IPS-18a (cell line): ENCODE measurements at regions not wholly inside any gene's neighbourhood (a gene's known extent, or its start where the extent isn't known, plus 50 kb on each side); places are given as distances from the start of the nearest gene placed in this dataset.
"Not testable (repeated sequence)": the region's sequence is repeated elsewhere in the genome, so short reads cannot be mapped to it uniquely, and the experiment has no call there.

Source experiments
- H3K27ac ChIP-seq: one replicate; pipeline ENCODE4 v1.5.1; 2013; ENCODE audit warnings: low read length
- H3K27me3 ChIP-seq: one replicate; pipeline ENCODE4 v1.6.1; 2013; ENCODE audit warnings: mild to moderate bottlenecking, low read length; ENCODE audit not compliant: control insufficient read depth, insufficient read depth
- H3K36me3 ChIP-seq: one replicate; pipeline ENCODE4 v1.6.1; 2013; ENCODE audit warnings: low read depth, low read length; ENCODE audit not compliant: control insufficient read depth
- H3K4me1 ChIP-seq: one replicate; pipeline ENCODE4 v1.6.1; 2013; ENCODE audit warnings: low read depth, low read length; ENCODE audit not compliant: control insufficient read depth
- H3K4me3 ChIP-seq: one replicate; pipeline ENCODE4 v1.5.1; 2013; ENCODE audit warnings: low read length
- H3K9ac ChIP-seq: one replicate; pipeline ENCODE4 v1.6.1; 2013; ENCODE audit warnings: mild to moderate bottlenecking, low read length, moderate library complexity
- H3K9me3 ChIP-seq: one replicate; pipeline ENCODE4 v1.6.1; 2013; ENCODE audit warnings: low read depth, low read length; ENCODE audit not compliant: control insufficient read depth

GRCh38 chr20:54985091-54985490 is 509.7 kb downstream of the DOK5 start:
- H3K9me3 ChIP-seq = no peaks in the 10 kb centered on the region
- H3K27me3 ChIP-seq = no peaks in the 10 kb centered on the region
- no peak overlapping the region for H3K4me3 ChIP-seq
- no peaks in the 10 kb centered on the region for H3K36me3 ChIP-seq
- no peak overlapping the region for H3K27ac ChIP-seq
- no peak overlapping the region for H3K9ac ChIP-seq
- no peaks in the 10 kb centered on the region for H3K4me1 ChIP-seq

DNA sequence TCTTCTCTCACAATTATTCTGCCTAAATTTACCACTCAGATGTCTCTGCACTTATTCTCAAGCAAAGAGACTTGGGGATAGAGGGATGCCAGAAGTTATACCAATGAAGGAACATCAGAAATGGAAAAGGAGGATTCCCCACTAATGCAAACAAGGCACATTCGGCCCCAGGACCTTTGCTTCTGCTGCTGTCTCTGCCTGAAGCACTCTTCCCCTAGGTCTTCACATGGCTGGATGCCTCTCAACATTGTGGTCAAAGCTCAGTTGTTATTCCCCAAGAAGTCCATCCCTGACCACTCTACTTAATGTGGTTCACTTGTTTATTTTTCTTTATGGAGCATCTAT is 508.7 kb downstream of the DOK5 start:
- no peaks in the 10 kb centered on the region for H3K4me1 ChIP-seq
- no peaks in the 10 kb centered on the region for H3K27me3 ChIP-seq
- no peak overlapping the region for H3K27ac ChIP-seq
- H3K36me3 ChIP-seq = no peaks in the 10 kb centered on the region
- no peak overlapping the region for H3K9ac ChIP-seq
- no peak overlapping the region for H3K4me3 ChIP-seq
- no peaks in the 10 kb centered on the region for H3K9me3 ChIP-seq

DNA sequence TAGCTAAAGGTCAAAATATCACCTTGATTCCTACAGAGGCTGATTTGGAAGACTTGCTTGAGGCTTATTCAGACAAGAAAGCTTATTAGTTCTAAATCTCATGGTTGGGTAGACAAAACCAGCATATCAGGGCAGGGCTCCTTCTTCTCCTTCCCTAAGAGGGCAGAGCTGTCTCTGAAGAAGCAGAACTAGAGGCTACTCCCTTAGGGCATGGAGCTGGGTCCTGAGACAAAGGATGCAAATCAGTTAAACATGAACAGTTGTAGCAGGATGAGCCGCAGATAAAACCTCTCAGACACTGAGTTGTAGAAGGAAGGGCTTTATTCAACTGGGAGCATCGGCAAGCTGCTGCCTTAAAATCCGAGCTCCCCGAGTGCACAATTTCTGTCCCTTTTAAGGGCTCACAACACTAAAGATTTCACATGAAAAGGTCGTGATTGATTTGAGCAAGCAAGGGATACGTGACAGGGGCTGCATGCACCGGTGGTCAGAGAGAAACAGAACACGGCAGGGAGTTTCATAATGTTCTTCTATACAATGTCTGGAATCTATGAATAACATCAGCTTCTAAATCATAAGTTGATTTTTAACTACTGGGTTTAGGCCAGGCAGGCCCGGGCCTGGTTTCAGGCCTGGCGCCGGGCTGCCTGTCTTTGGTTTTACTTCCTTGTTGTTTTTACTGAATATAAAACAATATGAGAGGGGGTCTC is 508.2 kb downstream of the DOK5 start:
- H3K27me3 ChIP-seq, H3K4me1 ChIP-seq, H3K4me3 ChIP-seq, H3K9me3 ChIP-seq, H3K27ac ChIP-seq, H3K9ac ChIP-seq, H3K36me3 ChIP-seq: not testable (repeated sequence)

DNA sequence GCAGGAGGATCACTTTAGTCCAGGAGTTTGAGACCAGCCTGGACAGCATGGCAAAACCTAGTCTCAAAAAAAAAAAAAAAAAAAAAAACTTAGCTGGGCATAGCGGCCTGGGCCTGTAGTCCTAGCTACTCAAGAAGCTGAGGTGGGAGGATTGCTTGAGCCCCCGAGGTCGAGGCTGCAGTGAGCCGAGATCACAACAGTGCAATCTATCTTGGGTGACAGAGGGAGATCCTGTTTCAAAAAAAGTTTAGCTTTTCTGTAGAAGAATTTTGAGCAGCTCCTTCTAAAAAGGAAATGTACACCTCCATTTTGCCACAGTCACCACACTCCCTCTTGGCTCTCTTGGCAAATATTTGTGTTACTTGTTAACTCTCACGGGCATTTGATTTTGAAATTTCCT is 505.8 kb downstream of the DOK5 start:
- Histone ChIP-seq H3K27ac (no peak overlapping the region), H3K36me3 (no peaks in the 10 kb centered on the region), H3K9me3 (no peaks in the 10 kb centered on the region), H3K27me3 (no peaks in the 10 kb centered on the region), H3K4me1 (no peaks in the 10 kb centered on the region), H3K9ac (no peak overlapping the region), H3K4me3 (no peak overlapping the region)

GRCh38 chr20:54980103-54980960 is 504.9 kb downstream of the DOK5 start:
- no peaks in the 10 kb centered on the region for H3K9me3 ChIP-seq
- no peak overlapping the region for H3K27ac ChIP-seq
- no peak overlapping the region for H3K4me3 ChIP-seq
- H3K27me3 ChIP-seq = no peaks in the 10 kb centered on the region
- no peak overlapping the region for H3K9ac ChIP-seq
- no peaks in the 10 kb centered on the region for H3K4me1 ChIP-seq
- H3K36me3 ChIP-seq = no peaks in the 10 kb centered on the region

GRCh38 chr20:54950304-54950703 is 474.9 kb downstream of the DOK5 start:
- no peaks in the 10 kb centered on the region for H3K4me1 ChIP-seq
- H3K9ac ChIP-seq = no peak overlapping the region
- H3K9me3 ChIP-seq = no peaks in the 10 kb centered on the region
- no peaks in the 10 kb centered on the region for H3K36me3 ChIP-seq
- H3K4me3 ChIP-seq = no peak overlapping the region
- H3K27ac ChIP-seq = no peak overlapping the region
- no peaks in the 10 kb centered on the region for H3K27me3 ChIP-seq

DNA sequence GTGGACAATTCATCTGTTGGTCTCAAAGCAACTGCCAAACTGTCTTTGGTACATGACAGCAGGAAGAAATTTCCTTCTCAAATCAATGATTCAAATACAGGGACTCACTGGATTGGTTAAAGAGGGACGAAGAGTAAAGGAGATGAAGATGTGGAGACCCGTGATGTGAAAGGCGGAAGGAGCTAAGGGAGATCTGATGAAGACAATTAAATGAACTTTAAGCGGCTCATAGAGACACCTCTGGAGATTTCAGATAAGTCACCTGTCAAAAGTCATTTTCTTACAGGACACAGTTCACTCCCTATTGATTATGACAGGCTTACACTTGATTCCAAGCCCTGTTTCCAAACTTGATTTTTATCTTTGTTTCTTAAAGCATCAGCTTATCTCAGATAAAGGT is 466.3 kb downstream of the DOK5 start:
- Histone ChIP-seq H3K4me1 (no peaks in the 10 kb centered on the region), H3K27ac (no peak overlapping the region), H3K27me3 (no peaks in the 10 kb centered on the region), H3K36me3 (no peaks in the 10 kb centered on the region), H3K4me3 (no peak overlapping the region), H3K9me3 (no peaks in the 10 kb centered on the region), H3K9ac (no peak overlapping the region)

DNA sequence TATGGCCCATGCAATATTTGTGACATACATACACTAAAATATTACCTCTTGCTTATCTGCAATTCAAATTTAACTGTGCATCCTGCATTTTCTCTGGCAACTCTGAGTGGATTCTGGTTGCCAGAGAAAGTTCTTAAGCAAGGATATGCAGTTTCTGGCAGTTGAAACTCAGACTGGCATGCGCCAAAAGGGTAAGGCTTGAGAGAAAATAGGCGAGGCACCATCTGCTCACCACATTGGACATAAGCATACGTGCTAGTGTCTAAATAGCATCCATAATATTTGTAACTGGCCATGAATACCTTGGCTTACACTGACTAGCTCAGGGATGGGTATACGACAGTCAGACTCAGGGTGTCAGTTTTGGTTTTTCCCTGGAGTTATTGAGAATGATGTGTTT is 465.1 kb downstream of the DOK5 start:
- Histone ChIP-seq H3K4me3 (no peak overlapping the region), H3K27ac (no peak overlapping the region), H3K4me1 (no peaks in the 10 kb centered on the region), H3K27me3 (no peaks in the 10 kb centered on the region), H3K9me3 (no peaks in the 10 kb centered on the region), H3K36me3 (no peaks in the 10 kb centered on the region), H3K9ac (no peak overlapping the region)

DNA sequence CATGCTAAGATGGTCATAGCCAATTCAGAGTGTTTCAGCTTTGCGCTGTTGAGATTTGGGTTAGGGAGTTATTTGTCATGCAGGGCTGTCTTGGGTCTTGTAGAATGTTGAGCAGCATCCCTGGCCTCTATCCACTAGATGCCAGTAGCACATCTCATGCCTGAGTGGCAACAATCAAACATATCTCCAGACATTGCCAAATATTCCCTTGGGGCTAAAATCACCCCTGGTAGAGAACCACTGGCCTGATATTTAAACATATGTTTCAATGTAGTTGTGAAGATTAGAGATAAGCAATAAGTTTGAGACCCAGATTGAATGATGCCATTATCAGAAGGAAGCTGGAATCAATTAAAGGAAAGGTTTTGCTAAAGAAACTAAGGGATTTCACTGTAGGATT is 463.3 kb downstream of the DOK5 start:
- H3K36me3 ChIP-seq = no peaks in the 10 kb centered on the region
- H3K27me3 ChIP-seq = no peaks in the 10 kb centered on the region
- H3K9ac ChIP-seq = no peak overlapping the region
- no peak overlapping the region for H3K4me3 ChIP-seq
- no peaks in the 10 kb centered on the region for H3K4me1 ChIP-seq
- H3K27ac ChIP-seq = no peak overlapping the region
- H3K9me3 ChIP-seq = no peaks in the 10 kb centered on the region

DNA sequence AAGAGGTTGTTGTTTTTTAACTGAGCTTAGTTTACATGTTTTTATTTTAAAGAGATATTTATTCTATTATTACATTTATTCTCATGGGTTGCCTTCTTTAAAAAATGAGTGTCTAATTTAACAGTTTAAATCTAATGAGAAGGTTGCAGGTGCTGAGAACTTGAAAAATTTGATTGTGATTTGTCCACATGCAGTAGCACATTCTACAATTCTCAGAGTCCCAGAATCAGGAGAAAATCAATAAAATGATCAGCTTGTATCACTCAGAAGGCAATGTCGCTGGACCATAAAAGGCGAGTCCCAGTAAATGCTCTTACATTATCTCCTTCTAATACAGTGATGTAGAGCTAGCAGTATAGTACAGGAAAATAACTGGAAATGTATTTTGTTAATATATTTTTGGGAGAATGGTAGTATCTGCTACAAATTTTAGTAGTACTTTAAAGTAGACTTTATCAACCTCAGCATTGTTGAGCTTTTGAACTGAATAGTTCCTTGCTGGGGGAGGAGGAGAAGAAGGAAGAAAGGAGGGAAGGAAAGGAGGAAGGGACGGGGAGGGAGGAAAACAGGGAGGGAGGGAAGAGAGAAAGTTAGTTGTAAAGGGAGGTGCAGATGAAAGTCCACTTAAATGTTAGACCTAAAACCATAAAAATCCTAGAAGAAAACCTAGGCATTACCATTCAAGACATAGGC is 458.0 kb downstream of the DOK5 start:
- H3K4me1 ChIP-seq = no peaks in the 10 kb centered on the region
- no peaks in the 10 kb centered on the region for H3K27me3 ChIP-seq
- no peak overlapping the region for H3K4me3 ChIP-seq
- no peaks in the 10 kb centered on the region for H3K36me3 ChIP-seq
- peaks cover 3% of the 10 kb centered on the region for H3K9me3 ChIP-seq
- H3K9ac ChIP-seq = no peak overlapping the region
- no peak overlapping the region for H3K27ac ChIP-seq

DNA sequence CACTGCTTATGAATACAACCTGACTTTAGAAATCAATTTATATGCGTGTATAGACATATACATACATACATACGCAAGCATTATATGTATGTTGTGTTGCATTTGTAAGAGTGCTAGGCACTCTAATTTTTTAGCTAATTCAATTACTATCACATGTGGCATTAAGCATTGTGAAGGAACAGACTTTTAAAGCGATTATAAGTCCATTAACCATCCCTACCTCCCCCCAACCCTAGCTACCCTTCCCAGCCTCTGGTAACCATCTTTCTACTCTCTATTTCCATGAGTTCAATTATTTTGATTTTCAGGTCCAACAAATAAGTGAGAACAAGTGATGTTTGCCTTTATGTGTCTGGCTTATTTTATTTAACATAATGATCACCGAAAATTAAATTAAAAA is 453.8 kb downstream of the DOK5 start:
- H3K27ac ChIP-seq = no peak overlapping the region
- no peaks in the 10 kb centered on the region for H3K4me1 ChIP-seq
- H3K9ac ChIP-seq = no peak overlapping the region
- H3K36me3 ChIP-seq = no peaks in the 10 kb centered on the region
- H3K4me3 ChIP-seq = no peak overlapping the region
- peaks cover 3% of the 10 kb centered on the region for H3K9me3 ChIP-seq
- no peaks in the 10 kb centered on the region for H3K27me3 ChIP-seq
